ENCODE measurements at regions not wholly inside any gene's neighbourhood (a gene's known extent, or its start where the extent isn't known, plus 50 kb on each side); places are given as distances from the start of the nearest gene placed in this dataset.

DNA sequence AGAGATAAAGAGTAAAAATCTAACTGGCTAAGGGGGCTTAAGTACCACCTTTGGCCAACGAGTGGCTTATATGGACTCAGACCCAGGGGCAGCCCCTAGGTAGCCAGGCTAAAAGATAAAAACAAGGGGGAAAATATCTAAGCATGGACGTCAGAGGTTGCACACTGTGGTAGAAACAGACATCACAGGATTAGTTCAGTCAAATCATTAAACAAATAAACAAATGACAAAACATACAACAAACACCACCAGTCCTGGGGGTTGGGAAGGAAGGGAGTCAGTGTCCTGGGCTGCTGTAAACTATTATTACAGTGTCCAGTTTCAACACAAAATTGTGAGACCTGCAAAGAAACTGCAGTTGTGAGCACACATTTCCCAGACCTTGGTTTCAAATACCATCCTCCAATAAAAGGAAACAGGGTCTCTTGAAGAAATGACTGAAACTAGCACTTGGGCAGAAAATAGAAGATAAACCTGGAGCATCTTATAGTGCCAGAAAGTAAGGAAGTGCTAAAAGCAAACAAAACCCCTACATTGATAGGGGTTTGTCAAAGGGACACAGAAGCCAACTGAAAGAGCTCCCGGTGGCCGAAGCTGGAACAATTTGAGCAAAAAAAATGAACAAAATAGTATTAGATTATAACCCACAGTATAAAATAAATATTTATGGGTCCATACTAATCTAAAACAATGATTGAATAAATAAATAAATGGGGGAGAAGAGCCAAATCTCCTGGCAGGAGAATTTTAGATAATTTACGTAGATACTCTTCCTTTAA, 154.8 kb upstream of the KLF7 start:
- H3K27ac ChIP-seq (ENCODE audit: low read depth in 1 of 2, low read length in 2 of 2): no peak overlapping the region
- H3K9me3 ChIP-seq (replicated peaks in 1 of 2; ENCODE audit: control insufficient read depth in 1 of 2, insufficient read depth in 1 of 2, low read length in 2 of 2): no peaks in the 10 kb centered on the region
- H3K27ac Mint-ChIP-seq: peak overlapping the region in 1 of 7 donors; percentile 1
- no peak overlapping the region for H3K9ac ChIP-seq (ENCODE audit: insufficient read depth, low read length, poor library complexity, severe bottlenecking)
- H3K36me3 Mint-ChIP-seq: peaks cover 0 to 2% of the 10 kb centered on the region in 2 donors
- peaks cover 21% of the 10 kb centered on the region for H3K4me1 Mint-ChIP-seq
- H3K4me3 Mint-ChIP-seq: no peak overlapping the region
- H3K9me3 Mint-ChIP-seq: peaks cover 0 to 3% (median 0%) of the 10 kb centered on the region in 7 donors
- no peak overlapping the region for H3K4me2 ChIP-seq (replicated peaks; ENCODE audit: extremely low read depth, low read length, poor library complexity, severe bottlenecking)
- H3K4me1 ChIP-seq (ENCODE audit: control insufficient read depth in 1 of 2, insufficient read depth in 2 of 2, low read length in 2 of 2): peaks cover 10 to 15% of the 10 kb centered on the region in 2 donors
- DNase-seq: no peak
- no peaks in the 10 kb centered on the region for H3K79me2 ChIP-seq (ENCODE audit: insufficient read depth, low read length)
- no peak overlapping the region for H3K4me3 ChIP-seq (replicated peaks in 1 of 3; ENCODE audit: low read depth in 2 of 3, low read length in 3 of 3)
- no peaks in the 10 kb centered on the region for H3K36me3 ChIP-seq (replicated peaks in 1 of 2; ENCODE audit: control insufficient read depth in 1 of 2, insufficient read depth in 2 of 2, low read length in 2 of 2)
- no peaks in the 10 kb centered on the region for H3K27me3 ChIP-seq (ENCODE audit: control insufficient read depth in 2 of 2, insufficient read depth in 2 of 2, low read length in 2 of 2)
- TF ChIP-seq, protein P1, sequence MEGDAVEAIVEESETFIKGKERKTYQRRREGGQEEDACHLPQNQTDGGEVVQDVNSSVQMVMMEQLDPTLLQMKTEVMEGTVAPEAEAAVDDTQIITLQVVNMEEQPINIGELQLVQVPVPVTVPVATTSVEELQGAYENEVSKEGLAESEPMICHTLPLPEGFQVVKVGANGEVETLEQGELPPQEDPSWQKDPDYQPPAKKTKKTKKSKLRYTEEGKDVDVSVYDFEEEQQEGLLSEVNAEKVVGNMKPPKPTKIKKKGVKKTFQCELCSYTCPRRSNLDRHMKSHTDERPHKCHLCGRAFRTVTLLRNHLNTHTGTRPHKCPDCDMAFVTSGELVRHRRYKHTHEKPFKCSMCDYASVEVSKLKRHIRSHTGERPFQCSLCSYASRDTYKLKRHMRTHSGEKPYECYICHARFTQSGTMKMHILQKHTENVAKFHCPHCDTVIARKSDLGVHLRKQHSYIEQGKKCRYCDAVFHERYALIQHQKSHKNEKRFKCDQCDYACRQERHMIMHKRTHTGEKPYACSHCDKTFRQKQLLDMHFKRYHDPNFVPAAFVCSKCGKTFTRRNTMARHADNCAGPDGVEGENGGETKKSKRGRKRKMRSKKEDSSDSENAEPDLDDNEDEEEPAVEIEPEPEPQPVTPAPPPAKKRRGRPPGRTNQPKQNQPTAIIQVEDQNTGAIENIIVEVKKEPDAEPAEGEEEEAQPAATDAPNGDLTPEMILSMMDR (IDR thresholded peaks at IDR 0.05): peak; percentile 9
- intact Hi-C loops (cut with micrococcal nuclease): no loop called here
- H3K27me3 Mint-ChIP-seq (ENCODE audit: low read depth in 3 of 3): peaks cover 0 to 9% (median 0%) of the 10 kb centered on the region in 3 donors
- 100% methylated on average over 1 of the region's 5 CpGs for WGBS (ENCODE audit: insufficient coverage)
- no peaks in the 10 kb centered on the region for H4K20me1 ChIP-seq (ENCODE audit: insufficient read depth, low read length)
- no peak overlapping the region for H2AFZ ChIP-seq (ENCODE audit: insufficient read depth, low read depth, low read length, poor library complexity, severe bottlenecking)

DNA sequence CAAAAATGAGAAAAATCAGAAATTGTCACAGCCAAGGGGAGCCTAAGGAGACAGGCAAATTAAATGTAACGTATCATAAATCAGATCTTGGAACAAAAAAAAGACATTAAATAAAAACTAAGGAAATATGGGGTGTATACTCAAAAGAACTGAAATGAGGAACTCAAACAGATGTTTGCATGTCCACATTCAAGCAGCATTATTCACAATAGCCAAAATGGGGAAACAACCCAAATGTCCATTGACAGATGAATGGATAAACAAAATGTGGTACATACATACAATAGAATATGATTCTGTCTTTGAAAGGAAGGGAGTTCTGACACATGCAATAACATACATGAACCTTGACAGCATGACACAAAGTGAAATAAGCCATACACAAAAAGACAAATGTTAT, 155.8 kb upstream of the KLF7 start:
- Histone ChIP-seq H3K9me3 (replicated peaks in 1 of 2; ENCODE audit: control insufficient read depth in 1 of 2, insufficient read depth in 1 of 2, low read length in 2 of 2) (no peaks in the 10 kb centered on the region), H3K27ac (ENCODE audit: low read depth in 1 of 2, low read length in 2 of 2) (no peak overlapping the region), H3K4me2 (replicated peaks; ENCODE audit: extremely low read depth, low read length, poor library complexity, severe bottlenecking) (no peak overlapping the region), H3K4me1 (ENCODE audit: control insufficient read depth in 1 of 2, insufficient read depth in 2 of 2, low read length in 2 of 2) (peaks cover 10 to 15% of the 10 kb centered on the region in 2 donors), H3K79me2 (ENCODE audit: insufficient read depth, low read length) (no peaks in the 10 kb centered on the region), H4K20me1 (ENCODE audit: insufficient read depth, low read length) (no peaks in the 10 kb centered on the region), H2AFZ (ENCODE audit: insufficient read depth, low read depth, low read length, poor library complexity, severe bottlenecking) (no peak overlapping the region), H3K36me3 (replicated peaks in 1 of 2; ENCODE audit: control insufficient read depth in 1 of 2, insufficient read depth in 2 of 2, low read length in 2 of 2) (no peaks in the 10 kb centered on the region), H3K27me3 (ENCODE audit: control insufficient read depth in 2 of 2, insufficient read depth in 2 of 2, low read length in 2 of 2) (no peaks in the 10 kb centered on the region), H3K4me3 (replicated peaks in 1 of 3; ENCODE audit: low read depth in 2 of 3, low read length in 3 of 3) (no peak overlapping the region), H3K9ac (ENCODE audit: insufficient read depth, low read length, poor library complexity, severe bottlenecking) (no peak overlapping the region)
- DNase-seq: peak; percentile 54 to 71 (median 66)
- Mint-ChIP-seq H3K27ac (peak overlapping the region; percentile 2 to 68 (median 59)), H3K4me1 (peaks cover 21% of the 10 kb centered on the region), H3K27me3 (ENCODE audit: low read depth in 3 of 3) (peaks cover 0 to 9% (median 0%) of the 10 kb centered on the region in 3 donors), H3K4me3 (no peak overlapping the region), H3K36me3 (peaks cover 0 to 2% of the 10 kb centered on the region in 2 donors), H3K9me3 (peaks cover 0 to 3% (median 0%) of the 10 kb centered on the region in 7 donors)
- intact Hi-C loops (cut with micrococcal nuclease): no loop called here
- TF ChIP-seq, protein P1 (IDR thresholded peaks at IDR 0.05): no peak
- no CpG with 5 or more reads among the region's 1 CpG for WGBS (ENCODE audit: insufficient coverage)
